Esophagus (tissue), 2 donors: ENCODE measurements at regions not wholly inside any gene's neighbourhood (a gene's known extent, or its start where the extent isn't known, plus 50 kb on each side); places are given as distances from the start of the nearest gene placed in this dataset.
A peak's percentile ranks its signal among the peaks of the same experiment; 100 is the strongest.

ENCODE experiments used
- H3K27ac ChIP-seq, 2 donors: one replicate each; pipeline ENCODE4 v1.5.1; 2013; ENCODE audit warnings: low read depth in 2 of 2, mild to moderate bottlenecking in 2 of 2, inconsistent platforms in 1 of 2, low read length in 1 of 2, moderate library complexity in 1 of 2
- H3K27me3 ChIP-seq, 2 donors: one replicate each; pipeline ENCODE4 v1.6.1; 2013; ENCODE audit warnings: low read length in 2 of 2, control low read depth in 1 of 2, mild to moderate bottlenecking in 1 of 2; ENCODE audit not compliant: insufficient read depth in 2 of 2, control insufficient read depth in 1 of 2
- H3K36me3 ChIP-seq, 2 donors: one replicate each; pipeline ENCODE4 v1.6.1; 2013; ENCODE audit warnings: low read length in 1 of 2; ENCODE audit not compliant: control insufficient read depth in 2 of 2, insufficient read depth in 2 of 2
- H3K4me1 ChIP-seq, 2 donors: one replicate each; pipeline ENCODE4 v1.6.1; 2013; ENCODE audit warnings: low read length in 1 of 2; ENCODE audit not compliant: control insufficient read depth in 2 of 2, insufficient read depth in 2 of 2
- H3K4me3 ChIP-seq, 2 donors: one replicate each; pipeline ENCODE4 v1.5.1; 2013; ENCODE audit warnings: low read length in 2 of 2, mild to moderate bottlenecking in 2 of 2, low read depth in 1 of 2, moderate library complexity in 1 of 2
- H3K9me3 ChIP-seq, 2 donors: one replicate each; pipeline ENCODE4 v1.6.1; 2013; ENCODE audit warnings: mild to moderate bottlenecking in 2 of 2, low read depth in 1 of 2, low read length in 1 of 2, moderate library complexity in 1 of 2; ENCODE audit not compliant: control insufficient read depth in 2 of 2, insufficient read depth in 1 of 2
- WGBS, 2 donors: extraction: QIAGEN DNeasy Blood & Tissue Kit; methylation state at CpG; one replicate each; pipeline ENCODE4 v1.1.7; 2013; 5-methylcytosine and 5-hydroxymethylcytosine counted together
- donor health status: healthy with polysubstance abuse.
- donor health status: Bipolar disorder and iron deficiency.

DNA sequence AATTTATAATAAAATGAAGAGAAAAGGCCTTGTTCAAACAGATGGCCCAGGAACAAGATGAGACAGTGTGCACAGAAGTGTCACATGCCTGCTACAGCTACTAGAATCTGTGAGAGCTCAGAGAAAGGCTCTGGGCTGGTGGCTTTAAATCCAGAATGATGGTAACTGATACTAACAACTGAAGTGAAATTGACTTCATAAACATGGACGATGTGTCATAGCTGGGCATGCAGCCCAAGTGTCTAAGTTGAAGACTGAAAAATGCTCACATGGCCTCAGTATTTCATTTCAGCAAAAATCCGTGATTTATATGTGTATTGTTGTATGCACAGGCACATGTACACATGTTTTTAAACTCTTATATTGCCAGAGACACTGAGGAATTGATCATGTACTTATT is 208.3 kb upstream of the RUNX1 start:
- Histone ChIP-seq H3K4me3 (no peak overlapping the region), H3K27ac (peak overlapping the region; percentile 67 to 72)
- WGBS, 2 donors = 14 to 25% methylated on average over 2 of the region's 2 CpGs

DNA sequence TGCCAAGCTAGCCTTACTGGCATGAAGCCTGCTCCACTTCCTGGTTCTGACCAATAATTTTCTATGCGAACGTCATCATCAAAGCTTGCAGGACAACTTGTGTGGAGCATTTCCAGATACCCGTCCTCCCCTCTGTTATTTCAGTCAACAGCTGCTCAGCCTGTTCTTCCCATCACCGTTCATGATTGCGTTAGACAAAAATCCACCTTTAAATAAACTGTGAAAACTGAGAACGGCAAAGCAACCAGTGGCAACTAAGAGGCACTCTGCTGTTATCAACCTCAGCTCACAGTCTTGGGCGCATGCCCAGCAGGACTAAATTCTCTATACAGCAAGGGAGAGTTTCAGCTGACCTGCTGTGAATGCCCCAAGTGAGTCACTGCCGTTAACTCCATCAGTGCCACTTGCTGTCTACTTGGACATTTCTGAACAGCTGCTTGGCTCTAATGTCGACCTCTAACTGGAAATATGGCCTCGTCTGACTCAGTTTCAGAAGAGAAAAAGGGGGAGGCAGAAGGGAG is 207.4 kb upstream of the RUNX1 start:
- Histone ChIP-seq H3K4me3 (no peak overlapping the region), H3K27ac (peak overlapping the region; percentile 73 to 82), H3K36me3 (no peaks in the 10 kb centered on the region), H3K4me1 (no peaks in the 10 kb centered on the region), H3K9me3 (peaks cover 0 to 2% of the 10 kb centered on the region in 2 donors), H3K27me3 (no peaks in the 10 kb centered on the region)
- 15 to 16% methylated on average over 10 of the region's 10 CpGs for WGBS, 2 donors

More for the DNA sequence above, 208.3 kb upstream of the RUNX1 start:
- Histone ChIP-seq H3K9me3 (no peaks in the 10 kb centered on the region), H3K27me3 (no peaks in the 10 kb centered on the region), H3K4me1 (no peaks in the 10 kb centered on the region), H3K36me3 (no peaks in the 10 kb centered on the region)

DNA sequence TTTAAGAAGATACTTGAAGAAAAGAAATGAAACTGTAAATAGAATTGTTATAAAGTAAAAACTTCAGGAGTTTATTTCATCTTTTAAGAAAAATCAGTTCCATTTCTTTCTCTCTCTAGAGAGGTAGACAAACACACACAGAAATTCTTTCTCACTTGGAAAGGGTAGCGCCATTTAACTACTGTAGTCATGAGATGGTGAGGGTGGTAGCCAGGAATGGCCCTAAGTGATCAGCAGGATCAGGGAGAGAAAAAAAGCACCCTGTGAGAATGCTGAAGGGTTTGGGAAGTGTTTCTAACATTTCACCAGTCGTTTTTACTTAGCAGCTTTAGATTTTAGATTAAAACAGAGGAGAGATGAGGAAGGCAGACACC is 205.7 kb upstream of the RUNX1 start:
- WGBS, 2 donors = 70 to 73% methylated on average over 2 of the region's 2 CpGs
- no peaks in the 10 kb centered on the region for H3K4me1 ChIP-seq
- H3K4me3 ChIP-seq = no peak overlapping the region
- H3K27ac ChIP-seq = no peak overlapping the region
- H3K27me3 ChIP-seq = no peaks in the 10 kb centered on the region
- H3K36me3 ChIP-seq = no peaks in the 10 kb centered on the region
- peaks cover 0 to 3% of the 10 kb centered on the region in 2 donors for H3K9me3 ChIP-seq

DNA sequence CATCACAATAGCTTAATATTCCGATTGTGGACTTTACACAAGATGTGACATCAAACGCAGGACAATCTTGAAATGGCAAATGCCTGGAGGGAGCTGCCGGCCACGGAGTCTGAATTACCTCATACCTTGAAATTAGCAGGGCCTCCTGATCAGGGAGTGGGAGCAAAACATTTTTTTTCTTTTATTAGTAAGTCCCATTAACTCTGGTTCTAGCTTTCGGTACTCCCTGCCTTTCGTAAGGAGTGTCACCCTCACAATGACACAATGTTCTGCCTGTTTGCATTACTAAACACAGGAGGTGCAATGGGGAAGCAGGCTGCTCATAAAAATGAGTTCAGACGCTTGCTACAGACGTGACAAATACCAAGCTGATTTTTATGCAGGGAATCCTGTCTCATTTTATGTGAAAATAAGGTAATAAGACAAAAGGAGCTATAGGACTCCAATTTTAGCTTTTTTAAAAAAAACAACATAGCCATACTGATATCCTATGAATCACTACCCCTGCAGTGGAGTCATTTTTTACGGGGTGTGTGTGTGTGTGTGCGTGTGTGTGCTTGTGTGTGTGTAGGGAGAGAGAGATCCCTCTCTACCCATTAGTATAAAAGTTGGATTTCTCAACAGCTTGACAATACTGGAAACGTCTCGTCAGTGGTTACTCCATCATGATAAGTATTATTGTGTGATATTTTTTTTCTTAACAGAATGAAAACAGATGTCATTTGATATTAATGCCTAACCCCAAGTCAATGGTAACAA is 205.1 kb upstream of the RUNX1 start:
- Histone ChIP-seq H3K9me3 (peaks cover 0 to 3% of the 10 kb centered on the region in 2 donors), H3K27ac (peak overlapping the region in 1 of 2 donors; percentile 36), H3K36me3 (no peaks in the 10 kb centered on the region), H3K4me1 (no peaks in the 10 kb centered on the region), H3K4me3 (no peak overlapping the region), H3K27me3 (no peaks in the 10 kb centered on the region)
- WGBS, 2 donors = 69 to 75% methylated on average over 12 of the region's 12 CpGs

DNA sequence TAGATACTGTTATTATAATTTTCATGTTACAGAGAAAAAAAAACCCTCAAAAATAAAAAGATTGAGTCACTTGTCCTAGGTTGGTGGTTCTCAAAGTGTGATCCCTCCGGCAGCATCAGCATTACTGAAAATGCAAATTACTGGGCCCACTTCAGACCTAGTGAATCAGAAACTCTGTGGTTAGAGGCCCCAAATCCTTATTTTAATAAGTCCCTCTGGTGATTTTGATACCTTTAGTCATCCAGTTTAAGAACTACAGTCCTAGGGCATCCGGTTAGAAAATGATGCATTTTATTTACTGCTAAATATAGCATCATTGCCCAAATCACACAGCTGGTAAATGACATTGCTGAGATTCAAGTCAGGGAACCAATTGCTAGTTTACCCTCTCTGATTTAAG is 203.7 kb upstream of the RUNX1 start:
- whole genome bisulfite sequencing, 2 donors = 78 to 87% methylated on average over 2 of the region's 2 CpGs
- Histone ChIP-seq H3K27ac (no peak overlapping the region), H3K36me3 (no peaks in the 10 kb centered on the region), H3K4me1 (no peaks in the 10 kb centered on the region), H3K27me3 (no peaks in the 10 kb centered on the region), H3K4me3 (no peak overlapping the region), H3K9me3 (peaks cover 0 to 3% of the 10 kb centered on the region in 2 donors)

DNA sequence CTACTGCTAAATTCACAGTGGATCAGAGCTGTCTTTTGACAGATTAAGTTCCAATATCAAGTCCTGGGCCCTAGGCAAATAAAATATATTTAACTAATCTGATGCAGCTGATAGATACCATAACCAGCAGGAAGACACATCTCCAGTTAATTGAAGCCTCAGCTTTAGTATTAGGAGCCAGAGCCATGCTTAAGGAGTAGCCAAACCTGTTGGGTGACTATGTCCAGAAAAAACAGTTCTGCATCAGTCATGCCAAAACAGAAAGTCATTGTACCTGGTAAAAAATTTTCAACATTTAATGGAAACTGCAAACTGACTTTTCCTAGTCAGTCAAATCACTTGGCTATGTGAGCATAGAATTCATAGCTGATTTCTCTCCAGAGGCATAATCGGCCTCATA is 200.5 kb upstream of the RUNX1 start:
- 63 to 76% methylated on average over 1 of the region's 1 CpG for WGBS, 2 donors
- H3K4me1 ChIP-seq = no peaks in the 10 kb centered on the region
- peak overlapping the region; percentile 65 to 82 for H3K27ac ChIP-seq
- H3K9me3 ChIP-seq = peaks cover 0 to 3% of the 10 kb centered on the region in 2 donors
- no peaks in the 10 kb centered on the region for H3K36me3 ChIP-seq
- no peaks in the 10 kb centered on the region for H3K27me3 ChIP-seq
- H3K4me3 ChIP-seq = no peak overlapping the region

DNA sequence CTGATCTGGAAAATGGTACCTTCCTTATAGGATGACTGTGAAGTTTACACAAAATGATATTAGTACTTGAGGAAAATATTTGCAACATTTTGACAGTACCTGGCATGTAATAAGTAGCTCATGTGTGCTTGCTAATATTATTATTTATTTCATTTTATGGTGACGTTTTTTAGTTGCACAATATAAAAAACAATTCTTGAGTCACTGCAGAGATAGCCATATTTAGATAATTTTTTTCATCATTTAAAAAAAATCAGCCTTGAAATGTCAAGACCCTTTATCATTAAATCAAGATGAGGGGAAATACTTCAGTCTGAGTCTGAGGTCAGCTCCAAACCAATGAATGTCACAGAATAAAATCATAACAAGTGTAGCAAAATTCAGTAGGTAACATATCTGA is 196.8 kb upstream of the RUNX1 start:
- H3K4me3 ChIP-seq = no peak overlapping the region
- H3K4me1 ChIP-seq = peaks cover 0 to 4% of the 10 kb centered on the region in 2 donors
- no peaks in the 10 kb centered on the region for H3K27me3 ChIP-seq
- no peak overlapping the region for H3K27ac ChIP-seq
- no peaks in the 10 kb centered on the region for H3K36me3 ChIP-seq
- H3K9me3 ChIP-seq = no peaks in the 10 kb centered on the region
- 64 to 75% methylated on average over 1 of the region's 1 CpG for WGBS, 2 donors

DNA sequence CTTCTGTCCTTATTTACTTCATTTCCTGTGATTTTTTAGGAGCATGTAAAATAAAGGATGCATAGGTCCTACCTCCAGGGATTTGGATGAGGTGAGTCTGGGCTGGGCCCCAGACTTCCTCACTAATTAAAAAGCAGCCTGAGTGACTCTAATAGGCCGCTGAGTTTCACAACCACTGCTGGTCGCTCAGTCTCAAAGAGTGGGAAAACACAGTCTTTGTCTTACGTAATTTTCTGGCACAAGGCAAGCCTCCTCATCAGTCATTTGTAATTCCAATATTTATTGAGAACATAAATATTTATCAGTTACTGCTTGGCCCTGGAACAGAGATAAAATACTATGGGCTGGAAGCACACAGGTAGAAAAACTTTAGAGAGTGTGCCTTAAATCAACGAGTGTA is 195.4 kb upstream of the RUNX1 start:
- no peaks in the 10 kb centered on the region for H3K27me3 ChIP-seq
- WGBS, 2 donors = 38% methylated on average over 4 of the region's 4 CpGs
- H3K36me3 ChIP-seq = no peaks in the 10 kb centered on the region
- peaks cover 0 to 4% of the 10 kb centered on the region in 2 donors for H3K4me1 ChIP-seq
- no peak overlapping the region for H3K27ac ChIP-seq
- H3K4me3 ChIP-seq = no peak overlapping the region
- no peaks in the 10 kb centered on the region for H3K9me3 ChIP-seq

DNA sequence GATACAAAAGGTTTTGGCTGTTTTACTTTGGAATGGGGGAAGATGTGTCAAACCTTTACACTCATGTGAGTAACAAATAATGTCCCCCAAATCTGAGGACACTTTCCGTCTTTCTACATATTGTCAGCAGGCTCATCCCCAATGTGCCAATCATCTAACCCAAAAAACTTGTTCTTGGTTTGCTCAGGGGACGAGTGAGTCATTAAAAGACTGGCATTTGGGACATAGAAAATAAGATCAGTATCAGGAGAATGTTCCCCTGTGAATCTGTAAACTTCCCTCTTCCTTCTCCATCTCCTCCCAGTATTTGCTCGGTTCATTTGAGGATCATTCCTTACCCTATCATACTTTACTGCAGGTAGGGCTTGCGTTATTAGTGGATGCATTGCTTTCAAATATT is 194.1 kb upstream of the RUNX1 start:
- H3K27ac ChIP-seq = no peak overlapping the region
- peaks cover 0 to 4% of the 10 kb centered on the region in 2 donors for H3K4me1 ChIP-seq
- H3K27me3 ChIP-seq = no peaks in the 10 kb centered on the region
- H3K9me3 ChIP-seq = no peaks in the 10 kb centered on the region
- H3K4me3 ChIP-seq = no peak overlapping the region
- 72 to 82% methylated on average over 4 of the region's 4 CpGs for WGBS, 2 donors
- H3K36me3 ChIP-seq = no peaks in the 10 kb centered on the region

DNA sequence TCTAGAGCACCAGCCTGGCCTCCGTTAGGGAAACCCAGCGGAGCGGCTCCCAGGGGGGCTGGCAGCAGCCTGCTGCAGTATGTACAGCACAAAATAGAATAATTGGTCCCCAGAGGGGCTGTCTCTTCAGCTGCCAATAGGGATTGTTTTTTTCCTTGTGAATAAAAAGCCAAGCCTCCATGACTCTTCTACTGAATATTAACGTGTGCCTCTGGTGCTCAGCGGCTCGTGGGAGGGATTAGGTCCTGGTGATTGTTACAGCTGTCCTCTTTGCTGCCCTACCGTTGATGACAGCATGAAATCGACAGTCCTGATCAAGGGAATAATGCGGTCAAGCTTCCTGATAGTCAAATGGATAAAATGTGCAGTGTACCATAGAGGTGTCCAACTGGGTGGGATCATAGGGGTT is 190.7 kb upstream of the RUNX1 start:
- Histone ChIP-seq H3K27me3 (no peaks in the 10 kb centered on the region), H3K9me3 (no peaks in the 10 kb centered on the region), H3K36me3 (no peaks in the 10 kb centered on the region), H3K4me1 (peaks cover 0 to 4% of the 10 kb centered on the region in 2 donors), H3K27ac (no peak overlapping the region), H3K4me3 (no peak overlapping the region)
- 59% methylated on average over 9 of the region's 9 CpGs for WGBS, 2 donors
